H1 (cell line): ENCODE measurements at regions not wholly inside any gene's neighbourhood (a gene's known extent, or its start where the extent isn't known, plus 50 kb on each side); places are given as distances from the start of the nearest gene placed in this dataset.

ENCODE experiments used
- CTCF ChIP-seq, 3 experiments: IDR thresholded peaks; 1 replicate in 2 of 3; 2 replicates in 1 of 3; pipeline versions ENCODE4 v1.5.1 to v1.6.1; 2011; ENCODE audit warnings: low read length in 3 of 3, mild to moderate bottlenecking in 3 of 3, inconsistent platforms in 2 of 3, low read depth in 1 of 3, moderate library complexity in 1 of 3; ENCODE audit not compliant: insufficient read depth in 1 of 3; ENCODE audit errors: control extremely low read depth in 1 of 3
- EZH2 ChIP-seq: fragments of 200-600 bp; sonication (generic); IDR thresholded peaks from 2 replicates; pipeline ENCODE4 v1.7.1; 2012; ENCODE audit warnings: low read depth, mild to moderate bottlenecking, moderate library complexity, low read length, inconsistent platforms; ENCODE audit not compliant: severe bottlenecking
- HDAC2 ChIP-seq, 2 experiments: fragments of 300-600 bp in 1 of 2; sonication (generic) in 1 of 2; IDR thresholded peaks; 2 replicates each; pipeline ENCODE4 v1.6.1; 2011 to 2012; ENCODE audit warnings: low read depth in 2 of 2, low read length in 2 of 2, mild to moderate bottlenecking in 2 of 2, moderate library complexity in 2 of 2, borderline replicate concordance in 1 of 2, inconsistent platforms in 1 of 2
- JUN ChIP-seq: IDR thresholded peaks from 2 replicates; pipeline ENCODE4 v1.6.1; 2011; ENCODE audit warnings: low read depth, mild to moderate bottlenecking, improper control_type of control experiment, low read length
- JUND ChIP-seq: IDR thresholded peaks from 2 replicates; pipeline ENCODE4 v1.6.1; 2011; ENCODE audit warnings: mild to moderate bottlenecking, improper control_type of control experiment, low read length
- POLR2A ChIP-seq, 2 experiments: IDR thresholded peaks; 1 replicate in 1 of 2; 2 replicates in 1 of 2; pipeline ENCODE4 v1.6.1; 2011; ENCODE audit warnings: low read depth in 2 of 2, low read length in 2 of 2, mild to moderate bottlenecking in 2 of 2; ENCODE audit errors: control extremely low read depth in 1 of 2
- RAD21 ChIP-seq, 2 experiments: IDR thresholded peaks in 1 of 2; conservative IDR thresholded peaks in 1 of 2; 2 replicates each; pipeline ENCODE4 v1.6.1; 2011; ENCODE audit warnings: low read depth in 2 of 2, low read length in 2 of 2, improper control_type of control experiment in 1 of 2, inconsistent platforms in 1 of 2, mild to moderate bottlenecking in 1 of 2, moderate library complexity in 1 of 2
- SP1 ChIP-seq: IDR thresholded peaks from 2 replicates; pipeline ENCODE4 v1.6.1; 2011; ENCODE audit warnings: low read depth, low read length

- TF ChIP-seq POLR2A (IDR thresholded peaks at IDR 0.05; ENCODE audit: control extremely low read depth in 1 of 2, low read depth in 2 of 2, low read length in 2 of 2) (no peak), SP1 (no peak), JUND (no peak), HDAC2 (IDR thresholded peaks at IDR 0.05; ENCODE audit: borderline replicate concordance in 1 of 2, low read depth in 2 of 2, low read length in 2 of 2) (no peak), EZH2 (no peak), JUN (no peak), CTCF (IDR thresholded peaks at IDR 0.05; ENCODE audit: control extremely low read depth in 1 of 3, insufficient read depth in 1 of 3, low read depth in 1 of 3, low read length in 3 of 3) (no peak), RAD21 (IDR thresholded peaks at IDR 0.05 in 1 of 2, conservative IDR thresholded peaks at IDR 0.05 in 1 of 2; ENCODE audit: low read depth in 2 of 2, low read length in 2 of 2) (no peak)
These were observed 155.9 kb downstream of the KIT start for GRCh38 chr4:54813674-54814073.
